OCI-LY7 (cell line): ENCODE measurements at regions not wholly inside any gene's neighbourhood (a gene's known extent, or its start where the extent isn't known, plus 50 kb on each side); places are given as distances from the start of the nearest gene placed in this dataset.

ENCODE experiments used
- BruUV-seq: library from RNA; stranded (reverse); fragments of 400-500 nt; replicated peaks from 2 replicates; lab custom pipeline; 2021; lab: Mats Ljungman, UMichigan
- CTCF ChIA-PET: fragments of 300-600 bp; sonication (Branson Sonifier 250); formaldehyde crosslinking; loops from one replicate; lab custom pipeline; 2022; ENCODE audit warnings: antibody characterized with exemption; ENCODE audit not compliant: unreplicated experiment; lab: Charles Lee
- POLR2A ChIA-PET: fragments of 300-600 bp; sonication (Branson Sonifier 250); formaldehyde crosslinking; loops from one replicate; lab custom pipeline; 2022; ENCODE audit warnings: antibody characterized with exemption; lab: Charles Lee
- DNase-seq: peaks from one replicate; pipeline ENCODE4 v3.0.0-alpha.2; 2015; ENCODE audit warnings: low spot score
- H2AFZ ChIP-seq: fragments of 200-600 bp; sonication (generic), shearing (Covaris generic); 2 replicates; pipeline ENCODE4 v1.6.1; 2014; ENCODE audit warnings: mild to moderate bottlenecking, antibody characterized with exemption, low read length, moderate library complexity
- H3K27ac ChIP-seq: fragments of 200-600 bp; sonication (generic); 2 replicates; pipeline ENCODE4 v1.5.1; 2014; ENCODE audit warnings: mixed run types, low read depth, mild to moderate bottlenecking, moderate library complexity, low read length, inconsistent platforms; ENCODE audit not compliant: poor library complexity, severe bottlenecking
- H3K36me3 ChIP-seq: fragments of 200-600 bp; sonication (generic); 2 replicates; pipeline ENCODE4 v1.6.1; 2014; ENCODE audit warnings: mild to moderate bottlenecking, antibody characterized with exemption, low read length, moderate library complexity, mixed read lengths; ENCODE audit not compliant: insufficient read depth
- H3K4me1 ChIP-seq: fragments of 200-600 bp; sonication (generic); 2 replicates; pipeline ENCODE4 v1.5.1; 2014; ENCODE audit warnings: mild to moderate bottlenecking, low read length; ENCODE audit not compliant: insufficient read depth, poor library complexity, severe bottlenecking
- H3K4me2 ChIP-seq: fragments of 200-600 bp; sonication (generic); 2 replicates; pipeline ENCODE4 v1.6.1; 2014; ENCODE audit warnings: mild to moderate bottlenecking, low read length
- H3K4me3 ChIP-seq: fragments of 200-600 bp; sonication (generic); 2 replicates; pipeline ENCODE4 v1.5.1; 2014; ENCODE audit warnings: mild to moderate bottlenecking, low read depth, low read length; ENCODE audit not compliant: poor library complexity, severe bottlenecking
- H3K79me2 ChIP-seq: fragments of 200-600 bp; sonication (generic); 2 replicates; pipeline ENCODE4 v1.6.1; 2016; ENCODE audit warnings: low read depth, mild to moderate bottlenecking, low read length, moderate library complexity, mixed read lengths; ENCODE audit not compliant: insufficient read depth
- H3K9me2 ChIP-seq: fragments of 200-600 bp; sonication (generic); 2 replicates; pipeline ENCODE4 v1.6.1; 2016; ENCODE audit warnings: mild to moderate bottlenecking, low read length, mixed read lengths; ENCODE audit not compliant: insufficient read depth
- H3K9me3 ChIP-seq: fragments of 200-600 bp; sonication (generic); 2 replicates; pipeline ENCODE4 v1.6.1; 2014; ENCODE audit warnings: mild to moderate bottlenecking, mixed run types, low read length, mixed read lengths
- H4K20me1 ChIP-seq: fragments of 200-600 bp; sonication (generic); 2 replicates; pipeline ENCODE4 v1.6.1; 2014; ENCODE audit warnings: mild to moderate bottlenecking, antibody characterized with exemption, low read length, moderate library complexity, mixed read lengths; ENCODE audit not compliant: insufficient read depth
- EZH2phosphoT487 ChIP-seq: fragments of 200-600 bp; sonication (generic); IDR thresholded peaks from 2 replicates; pipeline ENCODE4 v1.6.1; 2018; ENCODE audit warnings: low read depth, borderline replicate concordance, mild to moderate bottlenecking, mixed run types, antibody characterized with exemption, low read length, moderate library complexity, mixed read lengths
- intact Hi-C: fragments of 100-400 bp; cut with micrococcal nuclease; formaldehyde crosslinking; loops from one replicate; pipeline ENCODE4 v1.10.0; 2022; ENCODE audit not compliant: unreplicated experiment
- TF ChIP-seq, protein P1 (sequence below): fragments of 200-600 bp; sonication (generic); conservative IDR thresholded peaks from 2 replicates; pipeline ENCODE4 v1.5.1; 2014; ENCODE audit warnings: mild to moderate bottlenecking, antibody characterized with exemption, low read length, moderate library complexity, mixed read lengths

- intact Hi-C loops, result no loop called here
- no TSS peak for BruUV-seq
- POLR2A ChIA-PET, result no interaction called here
These were observed 520.3 kb downstream of the CDH9 start for GRCh38 chr5:26518065-26518464.

GRCh38 chr5:26498972-26499371 is 539.4 kb downstream of the CDH9 start:
- BruUV-seq, result no TSS peak
- Histone ChIP-seq H3K9me3 (peaks cover 3% of the 10 kb centered on the region; the same call in 1 of the 2 replicates), H2AFZ (no peak overlapping the region), H3K4me1 (no peaks in the 10 kb centered on the region), H4K20me1 (no peaks in the 10 kb centered on the region), H3K4me3 (no peak overlapping the region), H3K9me2 (no peaks in the 10 kb centered on the region), H3K36me3 (no peaks in the 10 kb centered on the region), H3K4me2 (no peak overlapping the region), H3K79me2 (no peaks in the 10 kb centered on the region), H3K27ac (no peak overlapping the region)
- ChIA-PET POLR2A (interaction anchor here (0.8 kb wide), 1 partner anchor 66 kb away, joined by 3 read pairs; no protein-coding TSS in a partner anchor), CTCF (no interaction called here)
- intact Hi-C loops, result no loop called here
- TF ChIP-seq, protein P1, sequence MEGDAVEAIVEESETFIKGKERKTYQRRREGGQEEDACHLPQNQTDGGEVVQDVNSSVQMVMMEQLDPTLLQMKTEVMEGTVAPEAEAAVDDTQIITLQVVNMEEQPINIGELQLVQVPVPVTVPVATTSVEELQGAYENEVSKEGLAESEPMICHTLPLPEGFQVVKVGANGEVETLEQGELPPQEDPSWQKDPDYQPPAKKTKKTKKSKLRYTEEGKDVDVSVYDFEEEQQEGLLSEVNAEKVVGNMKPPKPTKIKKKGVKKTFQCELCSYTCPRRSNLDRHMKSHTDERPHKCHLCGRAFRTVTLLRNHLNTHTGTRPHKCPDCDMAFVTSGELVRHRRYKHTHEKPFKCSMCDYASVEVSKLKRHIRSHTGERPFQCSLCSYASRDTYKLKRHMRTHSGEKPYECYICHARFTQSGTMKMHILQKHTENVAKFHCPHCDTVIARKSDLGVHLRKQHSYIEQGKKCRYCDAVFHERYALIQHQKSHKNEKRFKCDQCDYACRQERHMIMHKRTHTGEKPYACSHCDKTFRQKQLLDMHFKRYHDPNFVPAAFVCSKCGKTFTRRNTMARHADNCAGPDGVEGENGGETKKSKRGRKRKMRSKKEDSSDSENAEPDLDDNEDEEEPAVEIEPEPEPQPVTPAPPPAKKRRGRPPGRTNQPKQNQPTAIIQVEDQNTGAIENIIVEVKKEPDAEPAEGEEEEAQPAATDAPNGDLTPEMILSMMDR, result no peak
- no peak for TF ChIP-seq EZH2phosphoT487
- DNase-seq, result no peak

More at GRCh38 chr5:26518065-26518464, 520.3 kb downstream of the CDH9 start:
- Histone ChIP-seq H3K27ac (no peak overlapping the region), H3K4me3 (no peak overlapping the region), H3K79me2 (no peaks in the 10 kb centered on the region), H3K36me3 (no peaks in the 10 kb centered on the region), H3K9me2 (no peaks in the 10 kb centered on the region), H3K9me3 (no peaks in the 10 kb centered on the region; the same call in 1 of the 2 replicates), H2AFZ (no peak overlapping the region), H3K4me1 (no peaks in the 10 kb centered on the region), H3K4me2 (no peak overlapping the region), H4K20me1 (no peaks in the 10 kb centered on the region)
- no peak for DNase-seq
- CTCF ChIA-PET, result no interaction called here
- TF ChIP-seq, protein P1, result no peak
- no peak for TF ChIP-seq EZH2phosphoT487

DNA sequence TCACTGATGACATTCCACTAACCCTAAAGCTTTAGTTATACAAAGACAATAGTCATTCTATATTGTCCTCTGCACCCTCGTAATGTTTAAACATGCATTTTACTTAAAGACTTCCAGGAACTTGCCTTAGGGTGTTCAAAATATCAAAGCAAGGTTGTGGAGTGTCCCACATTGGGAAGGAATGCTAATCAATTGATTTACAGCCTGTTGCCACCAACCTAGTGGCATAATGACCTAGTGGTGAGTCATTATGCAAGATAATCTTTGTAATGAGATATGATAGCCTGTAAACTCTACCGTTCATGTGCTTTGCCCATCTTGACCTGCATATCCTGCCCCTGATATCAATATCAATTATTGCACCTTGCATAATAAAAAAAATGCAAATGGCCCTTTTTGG is 542.9 kb downstream of the CDH9 start:
- POLR2A ChIA-PET, result no interaction called here
- BruUV-seq, result no TSS peak
- TF ChIP-seq, protein P1, result no peak
- TF ChIP-seq EZH2phosphoT487, result no peak

More for the DNA sequence above, 542.9 kb downstream of the CDH9 start:
- no peaks in the 10 kb centered on the region for H4K20me1 ChIP-seq
- CTCF ChIA-PET, result no interaction called here
- H3K4me3 ChIP-seq, result no peak overlapping the region
- H3K36me3 ChIP-seq, result no peaks in the 10 kb centered on the region
- H2AFZ ChIP-seq, result no peak overlapping the region
- no peak overlapping the region for H3K4me2 ChIP-seq
- intact Hi-C loops, result no loop called here
- no peaks in the 10 kb centered on the region for H3K4me1 ChIP-seq
- no peaks in the 10 kb centered on the region for H3K79me2 ChIP-seq
- no peak for DNase-seq
- H3K27ac ChIP-seq, result no peak overlapping the region
- 0 out of 2 replicates have a peak, but pooled peaks cover 11% of the 10 kb centered on the region for H3K9me3 ChIP-seq
- H3K9me2 ChIP-seq, result no peaks in the 10 kb centered on the region
